DLD1 (cell line): ENCODE measurements at regions not wholly inside any gene's neighbourhood (a gene's known extent, or its start where the extent isn't known, plus 50 kb on each side); places are given as distances from the start of the nearest gene placed in this dataset.

ENCODE experiments used
- in situ Hi-C: cut with HindIII; loops from 2 replicates; pipeline ENCODE4 v1.10.0; 2017; ENCODE audit warnings: low sequenced_read_pairs

- in situ Hi-C loops, result loop anchor here (25.0 kb wide), 1 partner anchor 300 kb away; no protein-coding TSS in a partner anchor
Measured at GRCh38 chr15:98187549-98187948, 227.0 kb downstream of the ARRDC4 start.

- in situ Hi-C loops, result loop anchor here (25.0 kb wide), 1 partner anchor 304 kb away; no protein-coding TSS in a partner anchor
Measured at GRCh38 chr15:98190914-98191313, 230.4 kb downstream of the ARRDC4 start.

GRCh38 chr15:98195796-98196195 lies 235.3 kb downstream of the ARRDC4 start:
- in situ Hi-C loops, result loop anchor here (25.0 kb wide), 1 partner anchor 308 kb away; no protein-coding TSS in a partner anchor

GRCh38 chr15:98196371-98196770 lies 235.9 kb downstream of the ARRDC4 start:
- in situ Hi-C loops, result loop anchor here (25.0 kb wide), 1 partner anchor 309 kb away; no protein-coding TSS in a partner anchor

GRCh38 chr15:98202256-98202655 lies 241.8 kb downstream of the ARRDC4 start:
- in situ Hi-C loops, result no loop called here

GRCh38 chr15:98203872-98204660 lies 243.6 kb downstream of the ARRDC4 start:
- in situ Hi-C loops, result no loop called here

GRCh38 chr15:98207928-98208327 lies 247.4 kb downstream of the ARRDC4 start:
- in situ Hi-C loops, result no loop called here

- in situ Hi-C loops, result no loop called here
Measured at GRCh38 chr15:98213346-98213979, 253.0 kb downstream of the ARRDC4 start.

- in situ Hi-C loops, result no loop called here
Measured at GRCh38 chr15:98216166-98216565, 255.7 kb downstream of the ARRDC4 start.

- in situ Hi-C loops, result no loop called here
Measured at GRCh38 chr15:98217356-98217755, 256.9 kb downstream of the ARRDC4 start.

- in situ Hi-C loops, result no loop called here
Measured at GRCh38 chr15:98221144-98221543, 260.6 kb downstream of the ARRDC4 start.

GRCh38 chr15:98221577-98221976 lies 261.1 kb downstream of the ARRDC4 start:
- in situ Hi-C loops, result no loop called here

GRCh38 chr15:98226149-98226548 lies 265.6 kb downstream of the ARRDC4 start:
- in situ Hi-C loops, result no loop called here

- in situ Hi-C loops, result no loop called here
Measured at GRCh38 chr15:98226578-98226977, 266.1 kb downstream of the ARRDC4 start.

GRCh38 chr15:98228846-98229245 lies 268.3 kb downstream of the ARRDC4 start:
- in situ Hi-C loops, result no loop called here

GRCh38 chr15:98230975-98231374 lies 270.5 kb downstream of the ARRDC4 start:
- in situ Hi-C loops, result no loop called here

GRCh38 chr15:98231696-98232440 lies 271.4 kb downstream of the ARRDC4 start:
- in situ Hi-C loops, result no loop called here

GRCh38 chr15:98232761-98233160 lies 272.3 kb downstream of the ARRDC4 start:
- in situ Hi-C loops, result no loop called here

GRCh38 chr15:98233873-98234272 lies 273.4 kb downstream of the ARRDC4 start:
- in situ Hi-C loops, result no loop called here

- in situ Hi-C loops, result no loop called here
Measured at GRCh38 chr15:98240303-98240702, 279.8 kb downstream of the ARRDC4 start.

- in situ Hi-C loops, result no loop called here
Measured at GRCh38 chr15:98241032-98241554, 280.6 kb downstream of the ARRDC4 start.
